ENCODE measurements at regions not wholly inside any gene's neighbourhood (a gene's known extent, or its start where the extent isn't known, plus 50 kb on each side); places are given as distances from the start of the nearest gene placed in this dataset.
A peak's percentile ranks its signal among the peaks of the same experiment; 100 is the strongest.
"Not testable (repeated sequence)": the region's sequence is repeated elsewhere in the genome, so short reads cannot be mapped to it uniquely, and the experiment has no call there.

GRCh38 chr3:159732172-159733111 lies 256.2 kb upstream of the IL12A start:
- no peak for DNase-seq (ENCODE audit: low read depth)

GRCh38 chr3:159733194-159733860 lies 255.3 kb upstream of the IL12A start:
- no peak for DNase-seq (ENCODE audit: low read depth)

GRCh38 chr3:159734681-159735080 lies 254.0 kb upstream of the IL12A start:
- DNase-seq (ENCODE audit: low read depth), result no peak

DNA sequence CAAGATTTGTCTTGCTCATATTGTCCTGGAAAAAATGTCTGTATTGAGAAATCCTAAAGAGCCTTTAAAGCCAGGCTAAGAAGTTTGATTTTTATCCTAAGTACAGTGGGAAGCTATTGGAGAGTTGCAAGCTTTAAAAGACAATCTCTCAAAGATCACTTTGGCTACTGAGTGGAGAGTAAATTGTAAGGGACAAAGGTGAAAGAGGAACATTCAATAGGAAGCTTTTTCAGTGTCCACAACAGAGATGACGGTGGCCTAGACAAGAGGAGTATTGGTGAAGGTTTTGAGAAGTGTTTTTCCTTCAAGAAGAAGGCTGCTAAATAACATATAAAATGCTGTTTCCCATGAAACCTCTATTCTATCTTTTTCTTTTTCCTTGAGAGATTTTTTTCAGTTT lies 249.5 kb upstream of the IL12A start:
- DNase-seq (ENCODE audit: low read depth), result no peak

GRCh38 chr3:159739969-159740368 lies 248.7 kb upstream of the IL12A start:
- DNase-seq (ENCODE audit: low read depth), result no peak

GRCh38 chr3:159741281-159741680 lies 247.4 kb upstream of the IL12A start:
- no peak for DNase-seq (ENCODE audit: low read depth)

- no peak for DNase-seq (ENCODE audit: low read depth)
These were observed 240.2 kb upstream of the IL12A start for GRCh38 chr3:159748425-159748824.

GRCh38 chr3:159749406-159749805 lies 239.2 kb upstream of the IL12A start:
- no peak for DNase-seq (ENCODE audit: low read depth)

GRCh38 chr3:159751146-159751545 lies 237.5 kb upstream of the IL12A start:
- no peak for DNase-seq (ENCODE audit: low read depth)

DNA sequence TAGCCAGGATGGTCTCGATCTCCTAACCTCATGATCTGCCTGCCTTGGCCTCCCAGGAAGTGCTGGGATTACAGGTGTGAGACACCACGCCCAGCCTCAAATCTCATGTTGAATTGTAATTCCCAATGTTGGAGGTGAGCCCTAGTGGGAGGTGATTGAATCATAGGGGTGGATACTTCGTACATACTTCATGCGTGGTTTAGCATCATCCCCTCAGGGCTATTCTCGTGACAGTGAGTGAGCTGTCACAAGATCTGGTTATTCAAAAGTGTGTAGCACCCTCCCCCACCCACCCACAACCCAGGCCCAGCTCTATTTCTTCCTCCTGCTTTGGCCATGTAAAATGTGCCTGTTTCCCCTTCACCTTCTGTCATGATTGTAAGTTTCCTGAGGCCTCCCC lies 236.9 kb upstream of the IL12A start:
- DNase-seq (ENCODE audit: low read depth), result no peak

GRCh38 chr3:159756279-159757207 lies 232.1 kb upstream of the IL12A start:
- DNase-seq (ENCODE audit: low read depth), result not testable (repeated sequence)

- no peak for DNase-seq (ENCODE audit: low read depth)
These were observed 231.1 kb upstream of the IL12A start for GRCh38 chr3:159757341-159758060.

GRCh38 chr3:159760046-159760445 lies 228.6 kb upstream of the IL12A start:
- no peak for DNase-seq (ENCODE audit: low read depth)

DNA sequence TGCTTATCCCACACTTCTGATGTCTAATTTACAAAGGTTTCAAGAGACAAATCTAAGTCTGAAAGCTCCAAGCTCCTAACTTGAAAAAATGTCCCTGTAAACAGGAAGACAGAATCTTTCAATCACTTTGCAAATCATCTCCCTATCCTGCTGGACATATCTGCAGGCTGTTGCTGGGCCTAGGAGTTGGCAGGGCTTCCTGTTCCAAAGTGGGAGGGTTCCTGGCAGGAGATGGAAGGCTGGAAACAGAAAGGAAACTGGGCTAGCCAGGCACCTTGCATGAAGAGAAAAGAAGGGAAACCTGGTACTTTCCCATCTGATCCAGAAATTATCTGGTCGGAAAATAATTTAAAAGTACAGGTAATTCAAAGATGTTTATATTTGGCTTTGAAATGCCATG lies 227.3 kb upstream of the IL12A start:
- DNase-seq (ENCODE audit: low read depth), result no peak

- no peak for DNase-seq (ENCODE audit: low read depth)
These were observed 226.6 kb upstream of the IL12A start for GRCh38 chr3:159761848-159762635.

DNA sequence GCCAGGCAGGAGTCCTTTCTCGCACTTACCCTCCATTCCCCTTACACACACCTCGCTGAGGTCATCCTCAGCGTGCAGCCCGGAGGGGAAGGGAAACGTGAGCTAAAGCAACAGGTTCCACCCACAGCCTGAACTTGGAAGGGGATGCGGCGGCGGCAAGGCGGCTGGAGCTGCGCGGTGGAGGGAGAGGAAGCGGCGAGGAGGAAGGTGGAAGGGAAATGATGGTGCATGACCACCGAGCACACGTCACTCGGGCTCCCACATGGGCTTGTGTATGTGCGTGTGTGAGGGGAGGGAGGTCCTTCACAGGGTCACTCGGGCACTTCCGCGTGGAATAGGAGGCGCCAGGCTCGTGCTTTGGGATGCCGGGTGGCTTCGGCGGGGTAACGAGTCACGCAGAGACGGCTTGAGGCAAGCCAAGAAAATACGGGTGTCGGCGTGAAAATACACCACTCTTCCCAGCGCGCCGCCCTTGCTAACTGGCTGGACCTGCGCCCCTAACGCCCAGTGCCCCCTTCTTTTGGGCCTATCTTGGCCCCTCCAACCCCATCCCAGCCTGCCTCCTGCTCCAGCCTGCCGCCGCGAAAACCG lies 225.5 kb upstream of the IL12A start:
- peak; percentile 18 for DNase-seq (ENCODE audit: low read depth)

GRCh38 chr3:159763602-159764489 lies 224.8 kb upstream of the IL12A start:
- peak; percentile 49 for DNase-seq (ENCODE audit: low read depth)

- no peak for DNase-seq (ENCODE audit: low read depth)
These were observed 224.1 kb upstream of the IL12A start for GRCh38 chr3:159764490-159765029.
